ENCODE measurements at regions not wholly inside any gene's neighbourhood (a gene's known extent, or its start where the extent isn't known, plus 50 kb on each side); places are given as distances from the start of the nearest gene placed in this dataset.
A peak's percentile ranks its signal among the peaks of the same experiment; 100 is the strongest.
"Not testable (repeated sequence)": the region's sequence is repeated elsewhere in the genome, so short reads cannot be mapped to it uniquely, and the experiment has no call there.

DNA sequence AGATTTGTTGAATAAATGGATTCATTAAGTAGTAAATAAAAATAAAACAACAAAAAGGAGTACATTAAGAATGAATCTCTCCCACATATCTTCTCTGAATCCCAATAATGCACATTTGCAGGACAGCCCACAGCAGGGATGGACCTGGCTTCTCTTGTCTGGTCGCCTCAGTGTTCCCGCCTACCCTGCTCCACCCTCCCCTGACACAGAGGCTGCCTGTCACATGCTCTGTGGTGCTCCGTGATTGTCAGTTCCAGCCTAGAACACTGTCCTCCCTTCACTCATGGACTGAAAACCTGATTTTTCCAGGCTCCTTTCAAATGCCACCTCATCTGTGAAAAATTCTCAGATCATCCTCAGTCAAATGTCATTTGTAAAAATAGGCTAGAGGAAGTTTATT lies 94.5 kb upstream of the GPR12 start:
- DNase-seq (ENCODE audit: low read depth in 4 of 6, low spot score in 6 of 6), result no peak
- Histone ChIP-seq H3K36me3 (ENCODE audit: control insufficient read depth, insufficient read depth, low read length) (no peaks in the 10 kb centered on the region), H3K4me1 (ENCODE audit: control insufficient read depth, insufficient read depth, low read length) (peaks cover 14% of the 10 kb centered on the region), H3K9me3 (ENCODE audit: control insufficient read depth, insufficient read depth, low read length) (no peaks in the 10 kb centered on the region), H3K4me3 (ENCODE audit: low read depth, low read length) (no peak overlapping the region), H3K27me3 (ENCODE audit: control insufficient read depth, insufficient read depth, low read length) (no peaks in the 10 kb centered on the region), H3K27ac (ENCODE audit: low read depth, low read length) (no peak overlapping the region)
- WGBS (ENCODE audit: insufficient coverage), result 67% methylated on average over 3 of the region's 3 CpGs

DNA sequence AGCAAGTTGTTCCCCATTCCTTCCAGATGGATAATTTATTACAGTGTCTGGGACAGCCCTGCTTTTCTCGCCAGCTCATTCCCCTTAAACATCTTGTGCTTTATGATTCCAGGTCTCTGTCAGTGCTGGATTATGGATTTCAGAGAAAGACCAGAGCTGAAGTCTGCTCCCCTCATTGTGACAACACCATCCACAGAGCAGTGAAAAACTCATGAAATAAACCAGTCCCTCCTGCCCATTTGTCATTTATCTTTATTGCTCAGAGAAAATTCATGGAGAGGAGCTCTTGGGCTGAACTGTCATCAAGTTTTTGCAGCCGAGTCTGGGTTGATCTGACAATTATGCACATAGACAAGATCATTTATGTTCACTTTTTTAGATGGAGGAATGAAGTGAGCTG lies 92.7 kb upstream of the GPR12 start:
- Histone ChIP-seq H3K4me1 (ENCODE audit: control insufficient read depth, insufficient read depth, low read length) (peaks cover 14% of the 10 kb centered on the region), H3K4me3 (ENCODE audit: low read depth, low read length) (no peak overlapping the region), H3K27me3 (ENCODE audit: control insufficient read depth, insufficient read depth, low read length) (no peaks in the 10 kb centered on the region), H3K9me3 (ENCODE audit: control insufficient read depth, insufficient read depth, low read length) (no peaks in the 10 kb centered on the region), H3K27ac (ENCODE audit: low read depth, low read length) (no peak overlapping the region), H3K36me3 (ENCODE audit: control insufficient read depth, insufficient read depth, low read length) (no peaks in the 10 kb centered on the region)
- DNase-seq (ENCODE audit: low read depth in 4 of 6, low spot score in 6 of 6), result peak in 2 of 6 donors; percentile 65 to 87
- no CpG with 5 or more reads among the region's 2 CpGs for WGBS (ENCODE audit: insufficient coverage)

DNA sequence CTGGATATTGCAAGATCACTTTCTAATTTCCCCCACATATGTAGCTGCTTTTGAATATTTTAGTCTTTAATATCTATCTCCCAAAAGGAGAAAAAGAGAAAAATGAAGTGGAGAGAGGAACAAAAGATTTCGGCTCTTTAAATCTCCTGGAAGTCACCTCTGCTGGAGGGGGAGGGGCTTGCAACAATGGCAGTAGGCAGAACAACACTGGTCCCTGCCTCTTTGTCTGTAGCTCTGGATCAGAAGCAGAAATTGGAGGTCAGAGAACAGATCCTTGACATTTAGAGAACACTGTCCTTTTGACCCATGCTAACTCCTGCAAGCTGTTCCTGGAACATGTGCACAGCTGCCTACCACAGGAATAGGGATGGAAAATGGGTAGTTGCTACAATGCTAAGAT lies 86.7 kb upstream of the GPR12 start:
- Histone ChIP-seq H3K27ac (ENCODE audit: low read depth, low read length) (no peak overlapping the region), H3K4me1 (ENCODE audit: control insufficient read depth, insufficient read depth, low read length) (no peaks in the 10 kb centered on the region), H3K4me3 (ENCODE audit: low read depth, low read length) (no peak overlapping the region), H3K36me3 (ENCODE audit: control insufficient read depth, insufficient read depth, low read length) (no peaks in the 10 kb centered on the region), H3K9me3 (ENCODE audit: control insufficient read depth, insufficient read depth, low read length) (peaks cover 2% of the 10 kb centered on the region), H3K27me3 (ENCODE audit: control insufficient read depth, insufficient read depth, low read length) (no peaks in the 10 kb centered on the region)
- WGBS (ENCODE audit: insufficient coverage), result 50% methylated on average over 1 of the region's 1 CpG
- no peak for DNase-seq (ENCODE audit: low read depth in 4 of 6, low spot score in 6 of 6)

DNA sequence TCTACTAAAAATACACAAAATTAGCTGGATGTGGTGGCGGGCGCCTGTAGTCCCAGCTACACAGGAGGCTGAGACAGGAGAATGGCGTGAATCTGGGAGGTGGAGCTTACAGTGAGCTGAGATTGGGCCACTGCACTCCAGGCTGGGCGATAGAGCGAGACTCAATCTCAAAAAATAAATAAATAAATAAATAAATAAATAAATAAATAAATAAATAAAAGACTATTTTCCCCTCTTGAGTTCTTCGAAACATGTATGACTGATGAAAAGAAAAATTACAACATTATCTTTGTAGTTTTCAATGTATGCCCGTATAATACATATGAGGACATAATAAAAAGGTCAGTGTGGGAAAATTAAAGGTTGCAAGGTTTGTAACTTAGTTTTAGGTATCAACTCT lies 84.5 kb upstream of the GPR12 start:
- not testable (repeated sequence) for H3K36me3 ChIP-seq (ENCODE audit: control insufficient read depth, insufficient read depth, low read length); H3K4me3 ChIP-seq (ENCODE audit: low read depth, low read length); H3K9me3 ChIP-seq (ENCODE audit: control insufficient read depth, insufficient read depth, low read length); DNase-seq (ENCODE audit: low read depth in 4 of 6, low spot score in 6 of 6); H3K27ac ChIP-seq (ENCODE audit: low read depth, low read length); H3K4me1 ChIP-seq (ENCODE audit: control insufficient read depth, insufficient read depth, low read length); H3K27me3 ChIP-seq (ENCODE audit: control insufficient read depth, insufficient read depth, low read length)
- WGBS (ENCODE audit: insufficient coverage), result no CpG with 5 or more reads among the region's 7 CpGs

DNA sequence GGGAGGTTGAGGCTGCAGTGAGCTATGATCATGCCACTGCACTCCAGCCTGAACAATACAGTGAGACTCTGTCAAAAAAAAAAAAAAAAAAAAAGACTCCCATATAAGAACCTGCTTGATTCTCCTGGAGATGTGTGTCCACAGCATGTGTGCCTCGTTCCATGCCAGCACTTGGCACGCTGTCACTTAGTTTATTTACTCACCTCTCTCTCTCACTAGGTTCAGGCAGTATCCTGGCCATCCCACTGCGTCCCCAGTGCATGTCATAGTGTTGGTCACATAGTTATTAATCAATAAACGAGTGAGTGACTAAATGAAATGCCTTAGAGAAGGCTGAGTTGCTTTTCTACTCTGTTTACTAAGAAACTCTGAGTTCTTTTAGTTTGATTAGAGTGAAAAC lies 79.1 kb upstream of the GPR12 start:
- no peak for DNase-seq (ENCODE audit: low read depth in 4 of 6, low spot score in 6 of 6)
- Histone ChIP-seq H3K36me3 (ENCODE audit: control insufficient read depth, insufficient read depth, low read length) (no peaks in the 10 kb centered on the region), H3K9me3 (ENCODE audit: control insufficient read depth, insufficient read depth, low read length) (peaks cover 2% of the 10 kb centered on the region), H3K4me1 (ENCODE audit: control insufficient read depth, insufficient read depth, low read length) (no peaks in the 10 kb centered on the region), H3K27ac (ENCODE audit: low read depth, low read length) (no peak overlapping the region), H3K27me3 (ENCODE audit: control insufficient read depth, insufficient read depth, low read length) (peaks cover 5% of the 10 kb centered on the region), H3K4me3 (ENCODE audit: low read depth, low read length) (no peak overlapping the region)
- 92% methylated on average over 2 of the region's 4 CpGs for WGBS (ENCODE audit: insufficient coverage)

DNA sequence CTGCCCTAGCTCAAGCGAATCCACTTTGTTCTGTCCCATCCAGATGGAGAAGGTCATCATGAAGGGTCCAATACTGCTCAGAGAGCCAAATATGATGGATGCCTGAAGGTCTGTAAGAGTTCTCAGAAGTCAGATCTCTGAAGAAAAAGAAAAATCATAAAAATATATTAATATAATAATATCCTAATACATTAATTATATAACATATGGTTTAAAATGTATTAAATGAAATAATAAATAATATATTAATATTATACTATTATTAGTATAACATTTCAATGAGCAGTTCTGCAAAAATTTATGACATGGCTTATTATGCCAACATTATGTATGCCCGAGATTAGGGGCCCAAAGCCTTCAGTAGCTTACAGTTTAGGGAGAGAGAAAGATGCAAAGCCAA lies 78.2 kb upstream of the GPR12 start:
- H3K4me3 ChIP-seq (ENCODE audit: low read depth, low read length), result no peak overlapping the region
- DNase-seq (ENCODE audit: low read depth in 4 of 6, low spot score in 6 of 6), result no peak
- WGBS (ENCODE audit: insufficient coverage), result 71% methylated on average over 1 of the region's 2 CpGs
- H3K36me3 ChIP-seq (ENCODE audit: control insufficient read depth, insufficient read depth, low read length), result no peaks in the 10 kb centered on the region
- H3K27me3 ChIP-seq (ENCODE audit: control insufficient read depth, insufficient read depth, low read length), result peaks cover 5% of the 10 kb centered on the region
- no peaks in the 10 kb centered on the region for H3K4me1 ChIP-seq (ENCODE audit: control insufficient read depth, insufficient read depth, low read length)
- H3K27ac ChIP-seq (ENCODE audit: low read depth, low read length), result no peak overlapping the region
- no peaks in the 10 kb centered on the region for H3K9me3 ChIP-seq (ENCODE audit: control insufficient read depth, insufficient read depth, low read length)

DNA sequence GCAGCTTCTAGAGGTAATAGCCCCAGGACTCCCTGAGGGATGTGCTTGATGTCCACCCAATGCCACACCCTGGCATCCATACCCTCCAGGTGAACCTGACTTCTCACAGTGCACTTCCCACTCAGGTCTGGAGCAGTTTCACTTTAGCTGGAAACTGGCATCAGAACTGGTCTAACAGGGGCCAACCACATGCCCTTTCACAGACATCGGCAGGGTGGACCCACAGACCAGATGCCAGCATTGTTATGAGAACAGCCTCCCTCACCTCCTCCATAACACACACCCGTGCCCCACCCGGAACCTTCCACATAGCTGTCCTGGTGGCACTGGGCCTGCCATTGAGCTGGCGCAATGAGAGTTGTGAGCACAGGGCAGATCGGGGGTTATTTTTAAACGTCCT lies 77.4 kb upstream of the GPR12 start:
- H3K27ac ChIP-seq (ENCODE audit: low read depth, low read length), result no peak overlapping the region
- 88% methylated on average over 6 of the region's 6 CpGs for WGBS (ENCODE audit: insufficient coverage)
- peaks cover 5% of the 10 kb centered on the region for H3K27me3 ChIP-seq (ENCODE audit: control insufficient read depth, insufficient read depth, low read length)
- no peak for DNase-seq (ENCODE audit: low read depth in 4 of 6, low spot score in 6 of 6)
- H3K9me3 ChIP-seq (ENCODE audit: control insufficient read depth, insufficient read depth, low read length), result no peaks in the 10 kb centered on the region
- H3K4me1 ChIP-seq (ENCODE audit: control insufficient read depth, insufficient read depth, low read length), result no peaks in the 10 kb centered on the region
- no peak overlapping the region for H3K4me3 ChIP-seq (ENCODE audit: low read depth, low read length)
- no peaks in the 10 kb centered on the region for H3K36me3 ChIP-seq (ENCODE audit: control insufficient read depth, insufficient read depth, low read length)

DNA sequence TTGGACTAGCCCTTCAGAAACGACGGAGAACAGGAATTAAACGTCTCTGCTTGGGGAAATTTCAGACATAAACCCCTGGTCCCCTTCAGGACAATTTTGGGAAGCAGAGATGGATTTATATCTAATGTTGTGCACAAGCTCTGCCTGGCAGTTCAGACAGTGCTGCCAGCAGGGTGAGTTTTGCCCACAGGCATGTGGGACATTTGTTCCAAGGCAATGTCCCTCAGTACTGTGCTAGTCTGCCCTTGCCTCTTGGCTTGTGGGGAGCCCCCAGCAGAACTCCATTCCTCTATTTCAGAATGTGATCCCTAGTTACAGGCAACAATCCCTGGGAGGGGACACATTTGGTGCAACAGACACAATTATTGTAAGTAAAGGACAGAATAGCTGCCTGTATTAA lies 76.5 kb upstream of the GPR12 start:
- no peaks in the 10 kb centered on the region for H3K4me1 ChIP-seq (ENCODE audit: control insufficient read depth, insufficient read depth, low read length)
- no peak for DNase-seq (ENCODE audit: low read depth in 4 of 6, low spot score in 6 of 6)
- no peaks in the 10 kb centered on the region for H3K36me3 ChIP-seq (ENCODE audit: control insufficient read depth, insufficient read depth, low read length)
- H3K27me3 ChIP-seq (ENCODE audit: control insufficient read depth, insufficient read depth, low read length), result peaks cover 5% of the 10 kb centered on the region
- no peak overlapping the region for H3K27ac ChIP-seq (ENCODE audit: low read depth, low read length)
- no peak overlapping the region for H3K4me3 ChIP-seq (ENCODE audit: low read depth, low read length)
- H3K9me3 ChIP-seq (ENCODE audit: control insufficient read depth, insufficient read depth, low read length), result no peaks in the 10 kb centered on the region
- 70% methylated on average over 3 of the region's 3 CpGs for WGBS (ENCODE audit: insufficient coverage)

DNA sequence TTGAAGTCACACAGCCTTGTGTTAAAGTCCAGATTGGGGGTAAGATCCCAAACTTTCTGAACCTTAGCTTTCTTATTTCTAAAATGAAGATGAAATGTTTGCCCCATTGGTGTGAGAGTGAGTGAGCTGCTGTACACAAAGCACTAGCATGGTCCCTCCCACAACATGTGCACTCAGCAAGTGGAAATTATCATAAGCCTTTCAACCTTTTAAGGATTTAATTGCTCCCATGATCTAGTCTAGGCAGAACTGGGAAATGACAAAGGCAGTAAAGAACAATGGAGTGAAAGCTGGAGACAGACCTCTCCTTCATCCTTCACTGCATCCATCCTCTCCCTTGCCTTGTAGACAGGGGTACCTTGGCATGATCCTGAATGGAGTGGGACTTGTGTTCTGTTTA lies 76.0 kb upstream of the GPR12 start:
- no peak overlapping the region for H3K27ac ChIP-seq (ENCODE audit: low read depth, low read length)
- H3K4me1 ChIP-seq (ENCODE audit: control insufficient read depth, insufficient read depth, low read length), result no peaks in the 10 kb centered on the region
- no peak for DNase-seq (ENCODE audit: low read depth in 4 of 6, low spot score in 6 of 6)
- H3K27me3 ChIP-seq (ENCODE audit: control insufficient read depth, insufficient read depth, low read length), result peaks cover 5% of the 10 kb centered on the region
- no peak overlapping the region for H3K4me3 ChIP-seq (ENCODE audit: low read depth, low read length)
- no peaks in the 10 kb centered on the region for H3K36me3 ChIP-seq (ENCODE audit: control insufficient read depth, insufficient read depth, low read length)
- no peaks in the 10 kb centered on the region for H3K9me3 ChIP-seq (ENCODE audit: control insufficient read depth, insufficient read depth, low read length)

DNA sequence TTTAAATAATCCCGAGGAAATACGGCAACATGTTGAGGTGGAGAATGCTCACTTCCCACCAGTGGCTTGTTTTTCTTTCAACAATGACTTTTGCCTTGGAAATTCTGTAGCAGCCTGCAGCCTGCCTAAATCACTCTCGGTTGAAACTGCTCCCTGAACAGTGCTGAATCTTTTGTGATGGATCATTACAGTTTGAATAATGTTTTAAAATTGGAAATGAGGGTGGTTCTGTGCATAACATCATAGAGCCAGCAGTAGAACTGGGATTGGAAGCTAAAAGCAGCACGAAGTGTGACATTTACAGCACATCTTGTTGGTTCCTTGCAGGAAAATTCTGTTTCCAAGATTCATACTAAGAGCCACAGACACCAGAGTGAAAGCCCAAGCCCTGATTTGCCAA lies 74.1 kb upstream of the GPR12 start:
- Histone ChIP-seq H3K4me1 (ENCODE audit: control insufficient read depth, insufficient read depth, low read length) (peaks cover 8% of the 10 kb centered on the region), H3K9me3 (ENCODE audit: control insufficient read depth, insufficient read depth, low read length) (no peaks in the 10 kb centered on the region), H3K4me3 (ENCODE audit: low read depth, low read length) (no peak overlapping the region), H3K27ac (ENCODE audit: low read depth, low read length) (no peak overlapping the region), H3K27me3 (ENCODE audit: control insufficient read depth, insufficient read depth, low read length) (peaks cover 5% of the 10 kb centered on the region), H3K36me3 (ENCODE audit: control insufficient read depth, insufficient read depth, low read length) (no peaks in the 10 kb centered on the region)
- peak in 2 of 6 donors; percentile 83 to 89 for DNase-seq (ENCODE audit: low read depth in 4 of 6, low spot score in 6 of 6)
- WGBS (ENCODE audit: insufficient coverage), result 0% methylated on average over 1 of the region's 4 CpGs

Measured in spinal cord (tissue), 9 donors.